GM18498 (cell line): ENCODE measurements at regions not wholly inside any gene's neighbourhood (a gene's known extent, or its start where the extent isn't known, plus 50 kb on each side); places are given as distances from the start of the nearest gene placed in this dataset.

Experiments used
- ATAC-seq: cut with Tn5 transposase; IDR thresholded peaks from one replicate; pipeline ENCODE4 v1.9.1; 2021; ENCODE audit warnings: mild to moderate bottlenecking, moderate library complexity; ENCODE audit not compliant: unreplicated experiment

GRCh38 chr5:67537439-67538148, 341.0 kb upstream of the CD180 start:
- no peak for ATAC-seq

DNA sequence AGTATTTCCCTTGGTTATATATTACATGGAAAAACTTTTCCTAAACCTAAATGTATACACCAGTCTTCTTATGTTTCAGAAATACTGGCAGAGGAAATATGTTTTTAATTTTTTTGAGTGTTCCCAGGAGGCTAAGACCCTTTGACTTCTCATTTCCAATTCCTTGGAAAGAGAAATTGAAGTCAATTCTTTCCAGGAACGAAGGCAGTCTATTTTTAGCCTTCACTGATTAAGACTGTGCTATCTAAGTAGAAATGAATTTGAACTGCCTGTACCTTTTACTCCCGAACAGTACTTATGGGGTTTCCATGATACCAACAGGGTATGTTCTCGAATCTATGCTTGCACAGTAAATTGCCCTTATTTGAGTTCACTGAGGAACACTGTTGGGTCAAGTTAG, 340.3 kb upstream of the CD180 start:
- ATAC-seq: no peak

- no peak for ATAC-seq
Measured at GRCh38 chr5:67530609-67531255, 334.1 kb upstream of the CD180 start.

GRCh38 chr5:67528953-67529352, 332.4 kb upstream of the CD180 start:
- ATAC-seq: no peak

GRCh38 chr5:67526793-67527192, 330.2 kb upstream of the CD180 start:
- no peak for ATAC-seq

GRCh38 chr5:67520161-67520908, 323.7 kb upstream of the CD180 start:
- ATAC-seq: no peak

DNA sequence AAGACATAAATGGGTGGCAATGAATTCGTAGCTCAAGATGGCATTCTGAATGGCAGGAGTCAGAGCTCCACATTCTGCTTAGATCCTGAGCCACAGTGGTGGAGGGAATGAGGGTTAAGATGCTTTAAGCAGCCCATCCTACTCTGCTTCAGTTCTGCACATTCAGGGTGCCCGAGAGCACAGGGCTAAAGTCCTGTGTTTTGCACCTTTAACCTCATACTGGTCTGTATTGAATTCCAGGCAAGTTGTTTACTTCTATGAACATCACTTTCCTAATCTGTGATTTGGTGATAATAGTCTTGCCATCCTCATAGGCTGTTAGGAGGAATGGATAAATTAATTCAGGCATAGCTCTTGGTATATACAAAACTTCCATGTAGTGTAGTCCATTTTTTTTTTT, 321.6 kb upstream of the CD180 start:
- ATAC-seq: no peak

DNA sequence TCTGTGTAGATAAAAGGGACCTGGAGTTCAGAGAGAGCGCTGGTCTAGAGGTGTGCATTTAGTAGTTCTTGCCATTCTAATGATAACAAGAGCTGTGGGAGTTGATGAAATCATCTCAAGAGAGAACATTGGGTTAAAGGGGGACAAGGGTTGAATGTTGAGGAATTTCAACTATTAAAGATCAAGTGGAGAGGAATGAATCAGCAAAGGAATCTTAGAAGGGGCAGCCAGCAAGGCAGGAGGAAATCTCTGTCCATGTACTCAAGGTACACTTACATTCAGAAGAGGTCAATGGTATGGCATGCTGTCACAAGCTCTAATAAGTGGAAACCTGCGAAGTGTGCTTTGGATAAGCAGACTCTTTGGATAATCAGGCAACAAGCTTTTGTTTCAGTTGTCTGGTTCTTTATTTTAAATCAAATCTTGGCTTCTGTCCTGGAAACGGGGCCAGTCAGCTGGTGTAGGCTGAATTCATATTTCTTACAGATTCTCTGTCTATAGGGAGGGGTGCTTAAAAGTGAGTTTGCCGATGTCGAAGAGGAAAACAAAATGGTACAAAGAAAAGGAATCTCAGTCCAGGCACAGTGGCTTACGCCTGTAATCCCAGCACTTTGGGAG, 320.5 kb upstream of the CD180 start:
- no peak for ATAC-seq

DNA sequence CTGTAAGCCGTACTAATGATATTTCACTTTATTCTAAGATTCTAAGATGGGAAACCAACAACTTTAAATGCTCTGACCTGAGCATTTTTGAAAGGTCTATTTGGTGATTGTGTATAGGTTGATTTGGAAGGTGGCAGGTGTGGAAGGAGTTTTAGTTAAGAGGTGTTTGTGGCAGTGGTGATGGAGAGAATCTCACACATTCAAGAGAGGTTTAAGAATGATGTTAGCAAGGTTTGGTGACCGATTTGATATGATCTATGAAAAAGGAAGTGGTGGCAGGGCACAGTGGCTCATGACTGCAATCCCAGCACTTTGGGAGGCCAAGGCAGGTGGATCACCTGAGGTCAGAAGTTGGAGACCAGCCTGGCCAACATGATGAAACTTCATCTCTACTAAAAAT, 319.2 kb upstream of the CD180 start:
- no peak for ATAC-seq

DNA sequence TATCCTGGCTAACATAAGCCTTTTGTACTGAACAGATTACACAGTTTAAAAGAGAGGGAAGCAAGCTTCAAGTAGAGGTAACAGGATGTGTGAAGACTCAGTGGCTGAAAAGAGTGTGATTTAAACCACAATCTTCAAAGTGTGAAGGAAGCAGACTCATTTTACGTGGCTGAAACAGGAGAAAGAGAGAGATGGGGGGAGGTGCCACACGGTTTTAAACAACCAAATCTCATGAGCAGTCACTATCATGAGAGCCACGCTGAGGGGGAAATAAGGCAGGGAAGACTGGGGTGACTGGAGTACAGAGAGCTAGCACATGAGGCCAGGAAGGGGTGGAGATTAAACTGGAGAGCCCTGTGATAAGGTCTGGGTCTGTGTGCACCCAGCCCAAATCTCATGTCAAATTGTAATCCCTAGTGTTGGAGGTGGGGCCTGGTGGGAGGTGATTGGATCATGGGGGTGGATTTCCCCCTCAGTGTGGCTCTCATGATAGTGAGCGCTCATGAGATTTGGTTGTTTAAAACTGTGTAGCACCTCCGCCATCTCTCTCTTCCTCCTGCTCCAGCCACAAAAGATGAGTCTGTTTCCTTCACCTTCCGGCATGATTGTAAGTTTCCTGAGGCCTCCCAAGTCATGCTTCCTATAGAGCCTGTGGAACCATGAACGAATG, 318.6 kb upstream of the CD180 start:
- ATAC-seq: no peak

DNA sequence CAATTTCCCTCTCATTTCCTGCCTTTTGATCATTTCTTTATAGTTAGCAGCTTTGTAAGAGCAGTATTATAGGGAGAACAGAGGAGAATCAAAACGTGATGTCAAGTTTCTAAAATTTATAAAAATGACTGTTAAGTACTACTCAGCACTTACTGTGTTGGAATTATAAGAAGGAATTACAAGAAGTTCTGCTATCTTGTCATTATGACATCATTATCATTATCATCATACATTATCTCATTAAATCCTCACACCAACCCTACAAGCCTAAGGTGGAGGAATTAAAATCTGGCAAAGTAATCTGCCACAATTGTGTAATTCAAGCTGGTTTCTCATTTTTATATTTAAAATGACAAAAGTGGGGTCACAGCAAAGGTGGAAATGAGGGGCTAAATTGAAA, 316.2 kb upstream of the CD180 start:
- no peak for ATAC-seq

DNA sequence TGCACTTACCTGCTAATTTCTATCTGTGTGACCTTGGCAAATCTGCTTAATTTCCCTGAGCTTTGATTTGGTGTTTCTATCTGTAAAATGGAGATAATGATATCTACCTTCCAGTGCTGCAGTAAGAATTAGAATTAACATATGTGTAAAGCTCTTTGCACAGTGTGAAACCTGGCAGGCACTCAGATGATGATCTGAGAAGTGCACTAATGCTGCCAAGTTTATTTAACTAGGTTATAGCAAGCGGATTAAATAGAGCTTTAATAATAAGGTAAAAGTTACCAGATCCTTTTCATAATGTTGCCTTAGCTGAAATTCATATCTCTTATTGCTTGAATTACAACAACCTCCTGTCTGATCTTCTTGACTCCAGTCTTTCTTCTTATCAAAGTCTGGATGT, 315.3 kb upstream of the CD180 start:
- ATAC-seq: no peak

DNA sequence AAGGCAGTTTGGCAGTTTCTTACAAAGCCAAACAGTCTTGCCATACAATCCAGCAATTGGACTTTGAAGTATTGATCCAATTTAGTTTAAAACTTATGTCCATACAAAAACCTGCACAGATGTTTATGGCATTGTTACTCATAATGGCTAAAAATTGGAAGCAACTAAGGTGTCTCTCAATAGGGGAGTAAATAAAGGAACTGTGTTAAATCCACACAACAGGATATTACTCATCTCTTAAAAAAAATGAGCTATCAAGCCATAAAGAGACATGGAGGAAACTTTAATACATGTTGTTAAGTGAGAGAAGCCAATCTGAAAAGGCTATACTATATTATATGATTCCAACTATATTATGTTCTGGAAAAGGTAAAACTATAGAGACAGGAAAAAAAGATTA, 313.6 kb upstream of the CD180 start:
- ATAC-seq: no peak

- ATAC-seq: no peak
Measured at GRCh38 chr5:67509402-67510186, 313.0 kb upstream of the CD180 start.

DNA sequence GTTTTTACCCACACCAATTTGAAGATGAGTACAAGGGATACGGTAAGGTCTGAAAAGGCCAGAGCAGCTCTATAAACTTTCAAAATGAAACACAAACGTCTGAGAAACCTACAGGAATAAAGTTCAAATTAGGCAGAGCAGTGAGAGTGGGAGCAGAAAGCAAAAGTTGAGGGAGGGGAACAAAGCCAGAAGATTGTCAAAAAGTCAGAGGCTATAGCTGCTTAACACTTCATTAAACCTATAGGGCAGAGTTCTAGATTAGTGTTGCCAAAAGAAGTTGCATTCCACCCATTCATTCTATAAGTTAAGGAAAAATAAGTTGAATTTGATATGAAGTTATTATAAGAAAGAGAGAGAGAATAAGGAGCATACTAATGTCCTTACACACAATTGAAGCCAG, 309.6 kb upstream of the CD180 start:
- no peak for ATAC-seq

DNA sequence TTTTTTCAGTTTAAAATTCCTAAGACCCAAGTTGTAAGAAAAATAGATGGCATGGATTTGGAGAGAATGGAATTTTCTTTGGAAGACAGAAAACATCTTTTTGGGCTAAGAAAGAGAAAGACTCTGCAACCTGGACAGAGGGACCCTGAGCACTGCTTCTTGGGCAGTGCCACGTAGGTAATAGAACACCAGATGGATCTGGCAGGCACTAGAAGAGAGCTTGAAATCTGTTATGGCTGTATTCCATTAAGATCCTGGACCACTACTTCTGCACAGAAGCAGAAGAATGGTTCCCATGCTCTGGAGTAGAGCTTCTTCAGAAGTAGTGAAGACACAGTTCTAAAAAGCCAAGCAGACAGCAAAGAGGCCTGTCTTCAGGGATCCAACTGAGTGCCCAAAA, 306.4 kb upstream of the CD180 start:
- ATAC-seq: no peak

DNA sequence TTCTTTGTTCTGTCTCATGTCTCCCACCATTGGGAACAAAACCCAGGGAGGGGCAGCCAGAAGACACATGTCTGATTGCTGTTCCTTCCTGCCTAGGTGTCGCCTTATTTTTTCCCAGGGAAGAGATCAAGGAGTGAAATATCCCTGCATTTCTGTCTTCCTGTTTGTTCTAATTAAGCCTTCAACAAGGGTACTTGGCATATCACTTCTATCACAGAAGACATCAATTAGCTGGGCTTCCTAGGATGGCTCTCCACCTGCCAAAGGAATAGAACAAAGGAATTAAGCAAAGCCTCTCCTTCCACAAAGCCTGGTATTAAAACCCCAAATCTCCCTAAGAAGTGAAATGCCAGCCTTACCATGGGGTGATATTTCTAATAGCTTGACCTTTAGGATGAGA, 299.5 kb upstream of the CD180 start:
- no peak for ATAC-seq

GRCh38 chr5:67495072-67495471, 298.5 kb upstream of the CD180 start:
- ATAC-seq: no peak

GRCh38 chr5:67494186-67494855, 297.7 kb upstream of the CD180 start:
- ATAC-seq: no peak

DNA sequence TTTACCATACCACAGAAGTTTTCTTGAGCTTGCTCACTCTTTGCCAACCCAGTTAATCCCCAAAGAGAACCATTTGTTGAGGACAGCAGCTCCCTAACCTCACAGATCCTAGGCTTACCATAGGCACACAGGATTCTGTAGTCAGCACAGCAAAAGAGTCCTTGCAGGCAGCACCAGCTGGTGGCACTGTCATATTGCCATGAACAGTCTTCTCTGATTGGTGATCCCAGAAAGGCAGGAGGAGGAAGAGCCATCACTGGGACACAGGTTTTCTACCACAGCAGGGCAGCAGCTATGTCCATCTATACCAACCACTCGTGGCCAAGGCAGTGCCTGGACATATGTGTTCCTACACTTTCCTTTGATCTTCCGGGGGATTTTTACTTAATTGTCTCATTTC, 297.1 kb upstream of the CD180 start:
- ATAC-seq: no peak
